AML-193 (cell line): ENCODE measurements at regions not wholly inside any gene's neighbourhood (a gene's known extent, or its start where the extent isn't known, plus 50 kb on each side); places are given as distances from the start of the nearest gene placed in this dataset.
"Not testable (repeated sequence)": the region's sequence is repeated elsewhere in the genome, so short reads cannot be mapped to it uniquely, and the experiment has no call there.

Experiments
- DNase-seq, 2 experiments: peaks; one replicate each; lab custom pipeline; 2025; lab: John Stamatoyannopoulos, UW

- DNase-seq = not testable (repeated sequence)
Observed at GRCh38 chr10:109809954-109810353, 113.4 kb downstream of the XPNPEP1 start.

- not testable (repeated sequence) for DNase-seq
Observed at GRCh38 chr10:109801191-109801590, 122.1 kb downstream of the XPNPEP1 start.

GRCh38 chr10:109790647-109791046 is 132.7 kb downstream of the XPNPEP1 start:
- no peak for DNase-seq

- no peak for DNase-seq
Observed at GRCh38 chr10:109784236-109784635, 139.1 kb downstream of the XPNPEP1 start.

- no peak for DNase-seq
Observed at GRCh38 chr10:109783286-109783685, 140.0 kb downstream of the XPNPEP1 start.

GRCh38 chr10:109780997-109781396 is 142.3 kb downstream of the XPNPEP1 start:
- DNase-seq = no peak

GRCh38 chr10:109778993-109779392 is 144.3 kb downstream of the XPNPEP1 start:
- no peak for DNase-seq

- DNase-seq = no peak
Observed at GRCh38 chr10:109774121-109774440, 149.2 kb downstream of the XPNPEP1 start.

- DNase-seq = peak; percentile 6 to 36
Observed at GRCh38 chr10:109773288-109774120, 149.8 kb downstream of the XPNPEP1 start.

GRCh38 chr10:109770663-109771062 is 152.6 kb downstream of the XPNPEP1 start:
- DNase-seq = no peak

- no peak for DNase-seq
Observed at GRCh38 chr10:109769966-109770365, 153.3 kb downstream of the XPNPEP1 start.

- no peak for DNase-seq
Observed at GRCh38 chr10:109765838-109766237, 157.5 kb downstream of the XPNPEP1 start.

GRCh38 chr10:109762555-109762954 is 160.8 kb downstream of the XPNPEP1 start:
- no peak for DNase-seq

- DNase-seq = not testable (repeated sequence)
Observed at GRCh38 chr10:109757670-109758069, 165.6 kb downstream of the XPNPEP1 start.

- DNase-seq = no peak
Observed at GRCh38 chr10:109746861-109747260, 176.4 kb downstream of the XPNPEP1 start.

- no peak for DNase-seq
Observed at GRCh38 chr10:109744020-109744419, 179.3 kb downstream of the XPNPEP1 start.

GRCh38 chr10:109743574-109743973 is 179.7 kb downstream of the XPNPEP1 start:
- no peak for DNase-seq

GRCh38 chr10:109743146-109743545 is 180.2 kb downstream of the XPNPEP1 start:
- no peak for DNase-seq

- DNase-seq = no peak
Observed at GRCh38 chr10:109741712-109742111, 181.6 kb downstream of the XPNPEP1 start.

- no peak for DNase-seq
Observed at GRCh38 chr10:109740436-109740835, 182.9 kb downstream of the XPNPEP1 start.

- DNase-seq = no peak
Observed at GRCh38 chr10:109737626-109738025, 185.7 kb downstream of the XPNPEP1 start.

GRCh38 chr10:109737009-109737408 is 186.3 kb downstream of the XPNPEP1 start:
- no peak for DNase-seq

GRCh38 chr10:109735776-109736175 is 187.5 kb downstream of the XPNPEP1 start:
- no peak for DNase-seq
